ENCODE measurements at regions not wholly inside any gene's neighbourhood (a gene's known extent, or its start where the extent isn't known, plus 50 kb on each side); places are given as distances from the start of the nearest gene placed in this dataset.

GRCh38 chr9:86670076-86670475, 277.2 kb downstream of the GAS1 start:
- no peak for TF ChIP-seq CTCF (conservative IDR thresholded peaks at IDR 0.05; ENCODE audit: low read length)
- TF ChIP-seq EZH2phosphoT487 (IDR thresholded peaks at IDR 0.05; ENCODE audit: borderline replicate concordance), result no peak

Data from Loucy (cell line).